H9 (cell line): ENCODE measurements at regions not wholly inside any gene's neighbourhood (a gene's known extent, or its start where the extent isn't known, plus 50 kb on each side); places are given as distances from the start of the nearest gene placed in this dataset.

Source experiments
- DNase-seq: peaks from one replicate; pipeline ENCODE4 v3.0.0-alpha.2; 2017
- H2AFZ ChIP-seq: one replicate; pipeline ENCODE4 v1.6.1; 2013; ENCODE audit warnings: mild to moderate bottlenecking, low read length, control low read depth, moderate library complexity
- H2AK5ac ChIP-seq: 2 replicates; pipeline ENCODE4 v1.6.1; 2013; ENCODE audit warnings: low read length, control low read depth, mixed read lengths; ENCODE audit not compliant: insufficient read length
- H2BK120ac ChIP-seq: one replicate; pipeline ENCODE4 v1.6.1; 2013; ENCODE audit warnings: low read depth, mild to moderate bottlenecking, low read length, control low read depth, inconsistent platforms; ENCODE audit not compliant: poor library complexity, severe bottlenecking
- H2BK12ac ChIP-seq: 2 replicates; pipeline ENCODE4 v1.6.1; 2013; ENCODE audit warnings: low read length, control low read depth, mixed read lengths, low read depth; ENCODE audit not compliant: insufficient read length
- H2BK15ac ChIP-seq: 2 replicates; pipeline ENCODE4 v1.6.1; 2013; ENCODE audit warnings: low read depth, low read length, control low read depth
- H2BK20ac ChIP-seq: one replicate; pipeline ENCODE4 v1.6.1; 2013; ENCODE audit warnings: low read depth, mild to moderate bottlenecking, low read length, control low read depth, inconsistent platforms; ENCODE audit not compliant: poor library complexity, severe bottlenecking
- H2BK5ac ChIP-seq: 2 replicates; pipeline ENCODE4 v1.6.1; 2013; ENCODE audit warnings: low read length, control low read depth, mixed read lengths; ENCODE audit not compliant: insufficient read length
- H3K14ac ChIP-seq: 2 replicates; pipeline ENCODE4 v1.6.1; 2013; ENCODE audit warnings: low read length, control low read depth; ENCODE audit not compliant: insufficient read depth
- H3K18ac ChIP-seq: 2 replicates; pipeline ENCODE4 v1.6.1; 2013; ENCODE audit warnings: low read depth, mild to moderate bottlenecking, mixed read lengths, low read length, control low read depth; ENCODE audit not compliant: insufficient read length
- H3K23ac ChIP-seq: 2 replicates; pipeline ENCODE4 v1.6.1; 2013; ENCODE audit warnings: low read length, control low read depth, mixed read lengths, low read depth; ENCODE audit not compliant: insufficient read length
- H3K23me2 ChIP-seq: 2 replicates; pipeline ENCODE4 v1.6.1; 2013; ENCODE audit warnings: low read depth, mild to moderate bottlenecking, mixed read lengths, low read length, control low read depth; ENCODE audit not compliant: insufficient read length, poor library complexity, severe bottlenecking
- H3K27ac ChIP-seq: 2 replicates; pipeline ENCODE4 v1.5.1; 2013; ENCODE audit warnings: low read length, control low read depth, mixed read lengths, low read depth; ENCODE audit not compliant: insufficient read length
- H3K27me3 ChIP-seq: 2 replicates; pipeline ENCODE4 v1.6.1; 2013; ENCODE audit warnings: low read length, control low read depth, inconsistent platforms; ENCODE audit not compliant: insufficient read depth
- H3K4ac ChIP-seq: 2 replicates; pipeline ENCODE4 v1.6.1; 2013; ENCODE audit warnings: low read depth, mild to moderate bottlenecking, control low read depth, inconsistent platforms, low read length, moderate library complexity
- H3K4me1 ChIP-seq: 2 replicates; pipeline ENCODE4 v1.6.1; 2013; ENCODE audit warnings: low read length, control low read depth, inconsistent platforms; ENCODE audit not compliant: insufficient read depth
- H3K4me2 ChIP-seq: 2 replicates; pipeline ENCODE4 v1.6.1; 2013; ENCODE audit warnings: low read length, control low read depth, mixed read lengths; ENCODE audit not compliant: insufficient read length, insufficient read depth
- H3K56ac ChIP-seq: 2 replicates; pipeline ENCODE4 v1.6.1; 2013; ENCODE audit warnings: low read depth, mild to moderate bottlenecking, mixed read lengths, low read length, control low read depth; ENCODE audit not compliant: insufficient read length
- H3K79me1 ChIP-seq: 2 replicates; pipeline ENCODE4 v1.6.1; 2013; ENCODE audit warnings: low read depth, mild to moderate bottlenecking, moderate library complexity, low read length, control low read depth, inconsistent platforms; ENCODE audit not compliant: insufficient read depth, poor library complexity, severe bottlenecking
- H3K79me2 ChIP-seq: 2 replicates; pipeline ENCODE4 v1.6.1; 2013; ENCODE audit warnings: low read length, control low read depth, inconsistent platforms; ENCODE audit not compliant: insufficient read depth
- H3K9ac ChIP-seq: 2 replicates; pipeline ENCODE4 v1.6.1; 2013; ENCODE audit warnings: low read length, control low read depth, mixed read lengths; ENCODE audit not compliant: insufficient read length; ENCODE audit errors: extremely low read depth
- H3K9me3 ChIP-seq: one replicate; pipeline ENCODE4 v1.6.1; 2013; ENCODE audit warnings: low read depth, low read length, inconsistent platforms; ENCODE audit not compliant: control insufficient read depth
- H3T11ph ChIP-seq: one replicate; pipeline ENCODE4 v1.6.1; 2013; ENCODE audit warnings: mild to moderate bottlenecking, low read length, control low read depth, inconsistent platforms
- H4K20me1 ChIP-seq: one replicate; pipeline ENCODE4 v1.6.1; 2013; ENCODE audit not compliant: control insufficient read depth, insufficient read length, insufficient read depth
- H4K5ac ChIP-seq: 2 replicates; pipeline ENCODE4 v1.6.1; 2013; ENCODE audit warnings: low read depth, mild to moderate bottlenecking, mixed read lengths, low read length, control low read depth; ENCODE audit not compliant: insufficient read length
- H4K8ac ChIP-seq: replicated peaks from 2 replicates; pipeline ENCODE4 v1.6.1; 2013; ENCODE audit warnings: low read length, control low read depth, mixed read lengths, low read depth; ENCODE audit not compliant: insufficient read length
- H4K91ac ChIP-seq: 2 replicates; pipeline ENCODE4 v1.6.1; 2013; ENCODE audit warnings: low read depth, mild to moderate bottlenecking, moderate library complexity, mixed read lengths, low read length, control low read depth; ENCODE audit not compliant: insufficient read length
- H3K27ac Mint-ChIP-seq, 3 experiments: 2 replicates in 2 of 3; 3 replicates in 1 of 3; pipeline ENCODE4 v1.8.0; 2020 to 2021; ENCODE audit warnings: mixed read lengths in 3 of 3, mild to moderate bottlenecking in 1 of 3, moderate library complexity in 1 of 3
- H3K27me3 Mint-ChIP-seq: 2 replicates; pipeline ENCODE4 v1.8.0; 2021; ENCODE audit warnings: low read depth, mild to moderate bottlenecking, moderate library complexity, mixed read lengths
- H3K36me3 Mint-ChIP-seq, 3 experiments: 2 replicates in 2 of 3; 3 replicates in 1 of 3; pipeline ENCODE4 v1.8.0; 2020 to 2021; ENCODE audit warnings: low read depth in 3 of 3, mixed read lengths in 3 of 3; ENCODE audit not compliant: insufficient read depth in 1 of 3
- H3K4me1 Mint-ChIP-seq, 2 experiments: 2 replicates each; pipeline ENCODE4 v1.8.0; 2020; ENCODE audit warnings: mixed read lengths in 2 of 2
- H3K4me3 Mint-ChIP-seq, 2 experiments: 2 replicates in 1 of 2; 3 replicates in 1 of 2; pipeline ENCODE4 v1.8.0; 2020 to 2021; ENCODE audit warnings: mild to moderate bottlenecking in 2 of 2, mixed read lengths in 2 of 2, moderate library complexity in 1 of 2
- H3K9me3 Mint-ChIP-seq, 2 experiments: 2 replicates in 1 of 2; 3 replicates in 1 of 2; pipeline ENCODE4 v1.8.0; 2020; ENCODE audit warnings: mild to moderate bottlenecking in 2 of 2, mixed read lengths in 2 of 2, moderate library complexity in 1 of 2
- CTCF ChIP-seq: fragments of 200-600 bp; sonication (generic); conservative IDR thresholded peaks from 3 replicates; pipeline ENCODE4 v1.8.0; 2021; ENCODE audit warnings: antibody characterized with exemption, mild to moderate bottlenecking
- WGBS: extraction: QIAGEN DNeasy Blood & Tissue Kit; methylation state at CpG from one replicate; pipeline ENCODE4 v1.1.7; 2013; ENCODE audit warnings: missing lambda C conversion rate, low lambda C conversion rate, mixed read lengths; ENCODE audit not compliant: insufficient read length; ENCODE audit errors: extremely low coverage; 5-methylcytosine and 5-hydroxymethylcytosine counted together

GRCh38 chr2:239536186-239536585 is 135.4 kb upstream of the HDAC4 start:
- no peaks in the 10 kb centered on the region for H3K4me1 ChIP-seq
- no peak overlapping the region for H4K8ac ChIP-seq
- H3K27me3 ChIP-seq, result no peaks in the 10 kb centered on the region
- no peak overlapping the region for H3K56ac ChIP-seq
- H3K23ac ChIP-seq, result no peak overlapping the region
- H3K18ac ChIP-seq, result no peak overlapping the region
- H3K9me3 Mint-ChIP-seq, result peaks cover 2% of the 10 kb centered on the region in 2 experiments; a peak in 2 of 5 replicates
- no peaks in the 10 kb centered on the region for H3K79me2 ChIP-seq
- H2BK15ac ChIP-seq, result no peak overlapping the region
- H3K9me3 ChIP-seq, result no peaks in the 10 kb centered on the region
- H3K4me2 ChIP-seq, result no peak overlapping the region
- no peak overlapping the region for H2BK120ac ChIP-seq
- H3K27ac ChIP-seq, result no peak overlapping the region
- H3T11ph ChIP-seq, result no peak overlapping the region
- no peak for DNase-seq
- H4K91ac ChIP-seq, result no peak overlapping the region
- H3K27me3 Mint-ChIP-seq, result peaks cover 3% of the 10 kb centered on the region; the same call in 1 of the 2 replicates
- H3K4me3 Mint-ChIP-seq, result no peak overlapping the region
- H4K5ac ChIP-seq, result no peak overlapping the region
- no peaks in the 10 kb centered on the region for H3K23me2 ChIP-seq
- no peaks in the 10 kb centered on the region; a peak in 1 of 7 replicates for H3K36me3 Mint-ChIP-seq
- H2BK20ac ChIP-seq, result no peak overlapping the region
- no peak overlapping the region for H2BK12ac ChIP-seq
- H3K4me1 Mint-ChIP-seq, result peaks cover 3 to 7% of the 10 kb centered on the region in 2 experiments; a peak in 3 of 4 replicates
- no peak overlapping the region for H2AFZ ChIP-seq
- no CpG with 5 or more reads among the region's 10 CpGs for WGBS
- no peak overlapping the region for H3K27ac Mint-ChIP-seq
- no peak overlapping the region for H3K14ac ChIP-seq
- no peak overlapping the region for H3K4ac ChIP-seq
- no peak overlapping the region for H3K9ac ChIP-seq
- H2BK5ac ChIP-seq, result no peak overlapping the region
- H4K20me1 ChIP-seq, result no peaks in the 10 kb centered on the region
- no peaks in the 10 kb centered on the region for H3K79me1 ChIP-seq
- no peak overlapping the region for H2AK5ac ChIP-seq
- TF ChIP-seq CTCF, result no peak
